ENCODE measurements at regions not wholly inside any gene's neighbourhood (a gene's known extent, or its start where the extent isn't known, plus 50 kb on each side); places are given as distances from the start of the nearest gene placed in this dataset.

DNA sequence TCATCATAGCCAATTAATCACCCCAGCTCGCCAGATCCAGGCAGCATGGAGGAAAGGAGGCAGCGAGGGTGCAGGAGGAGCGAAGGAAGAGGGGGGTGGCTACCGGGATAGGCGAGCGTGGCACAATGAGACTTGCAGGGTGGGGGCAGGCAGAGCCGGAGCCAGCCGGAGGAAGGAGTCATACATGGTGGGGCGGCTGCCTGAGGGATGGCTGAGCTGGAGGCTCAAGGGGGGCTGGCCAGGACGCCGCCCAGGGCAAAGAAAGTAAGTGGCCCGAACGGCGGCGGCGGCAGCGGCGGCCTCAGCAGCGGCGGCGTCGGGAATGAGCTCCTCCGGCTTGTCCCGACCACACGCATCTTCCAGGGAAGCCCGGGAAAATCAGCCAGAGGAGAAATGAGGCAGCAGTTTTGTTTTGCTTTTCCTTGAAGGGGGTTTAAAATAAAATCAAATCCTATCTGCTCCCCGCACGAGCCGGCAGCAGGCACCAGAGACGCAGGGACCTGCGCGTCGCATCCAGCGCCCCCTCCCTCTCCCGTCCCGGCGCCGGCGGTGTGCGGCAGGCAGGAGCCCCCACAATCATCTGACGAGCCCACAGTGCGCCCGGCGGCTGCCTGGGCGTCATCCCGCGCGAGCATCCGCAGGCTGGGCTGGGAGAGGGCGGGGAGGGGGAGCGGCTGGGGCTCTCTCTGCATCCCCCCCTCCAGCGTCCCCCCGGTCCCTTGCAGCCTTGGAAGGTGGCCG is 263.6 kb downstream of the CTTN start:
- DNase-seq = peak; percentile 77

DNA sequence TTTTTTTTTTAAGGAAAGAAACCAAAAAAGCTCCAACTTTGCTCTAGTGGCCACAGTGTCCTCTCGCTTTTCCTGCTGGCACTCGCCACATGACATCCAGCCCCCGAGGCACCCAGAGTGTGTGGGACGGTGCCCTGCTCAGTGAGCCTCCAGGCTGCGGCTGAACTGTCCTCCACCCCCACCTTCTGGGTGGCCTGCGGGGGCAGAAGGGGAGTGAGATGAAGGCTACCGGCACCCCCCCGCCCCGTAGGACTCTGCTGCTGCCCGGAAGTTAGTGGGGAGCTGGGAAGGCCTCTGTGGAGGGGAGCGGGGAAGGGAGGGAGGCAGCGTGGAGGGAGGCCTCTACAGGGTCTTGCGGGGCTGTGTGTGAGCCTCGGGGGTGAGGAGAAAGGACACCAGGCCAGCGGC is 264.4 kb downstream of the CTTN start:
- DNase-seq = no peak

DNA sequence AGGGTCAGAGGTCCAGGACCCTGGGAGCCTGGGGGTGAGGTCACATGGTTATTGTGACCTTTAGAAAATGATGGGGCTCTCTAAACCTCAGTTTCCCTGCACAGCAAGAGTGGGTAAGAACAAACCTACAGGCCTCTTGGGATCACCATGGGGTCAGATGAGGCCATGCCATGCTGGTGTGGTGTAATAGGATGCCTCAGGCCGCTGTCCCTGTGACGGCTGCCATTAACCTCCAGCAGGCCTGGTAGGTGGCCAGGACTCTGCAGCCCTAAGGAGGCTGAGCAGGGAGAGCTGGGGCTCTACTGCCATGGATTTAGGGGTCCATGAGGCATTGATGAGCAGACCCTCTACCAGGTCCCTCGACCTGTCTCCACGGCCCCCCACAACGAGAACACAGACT is 265.5 kb downstream of the CTTN start:
- no peak for DNase-seq

DNA sequence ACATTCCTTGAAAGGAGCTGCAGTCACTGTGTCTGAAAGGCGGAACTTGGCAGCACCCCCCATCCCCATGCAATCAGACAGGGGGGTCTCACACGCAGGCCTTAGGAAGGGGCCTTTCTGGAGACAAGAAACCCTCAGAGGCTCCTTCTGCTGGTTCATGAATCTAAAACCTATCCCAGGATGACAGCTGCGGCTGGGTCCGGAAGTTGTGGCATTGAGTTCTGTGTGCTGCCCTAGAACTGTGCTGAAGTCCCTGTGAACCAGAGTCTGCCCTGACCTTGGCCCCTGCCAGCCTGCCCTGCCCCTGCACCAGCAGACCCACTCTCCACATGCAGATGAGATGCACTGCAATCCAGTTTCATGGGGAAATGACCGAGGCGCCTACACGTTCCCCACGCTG is 268.0 kb downstream of the CTTN start:
- DNase-seq = no peak

DNA sequence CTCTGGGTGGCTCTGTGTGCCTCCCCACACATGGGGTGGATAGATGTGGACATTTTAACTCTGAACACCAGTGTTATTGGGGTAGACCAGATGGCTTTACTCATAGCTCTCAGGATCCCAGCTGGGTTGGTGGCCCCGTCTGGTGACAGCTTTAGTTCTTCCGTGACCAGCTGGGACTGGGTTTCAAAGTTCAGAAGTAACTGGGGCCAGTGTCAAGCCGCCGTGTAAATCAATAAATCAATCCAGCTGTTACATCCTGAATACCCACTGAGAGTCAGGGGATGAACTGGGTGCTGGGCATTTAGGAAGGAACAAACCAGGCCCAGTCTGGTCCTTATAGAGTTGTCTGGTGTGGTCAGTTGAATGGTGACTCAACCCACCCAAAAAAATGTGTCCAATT is 269.4 kb downstream of the CTTN start:
- DNase-seq = no peak

DNA sequence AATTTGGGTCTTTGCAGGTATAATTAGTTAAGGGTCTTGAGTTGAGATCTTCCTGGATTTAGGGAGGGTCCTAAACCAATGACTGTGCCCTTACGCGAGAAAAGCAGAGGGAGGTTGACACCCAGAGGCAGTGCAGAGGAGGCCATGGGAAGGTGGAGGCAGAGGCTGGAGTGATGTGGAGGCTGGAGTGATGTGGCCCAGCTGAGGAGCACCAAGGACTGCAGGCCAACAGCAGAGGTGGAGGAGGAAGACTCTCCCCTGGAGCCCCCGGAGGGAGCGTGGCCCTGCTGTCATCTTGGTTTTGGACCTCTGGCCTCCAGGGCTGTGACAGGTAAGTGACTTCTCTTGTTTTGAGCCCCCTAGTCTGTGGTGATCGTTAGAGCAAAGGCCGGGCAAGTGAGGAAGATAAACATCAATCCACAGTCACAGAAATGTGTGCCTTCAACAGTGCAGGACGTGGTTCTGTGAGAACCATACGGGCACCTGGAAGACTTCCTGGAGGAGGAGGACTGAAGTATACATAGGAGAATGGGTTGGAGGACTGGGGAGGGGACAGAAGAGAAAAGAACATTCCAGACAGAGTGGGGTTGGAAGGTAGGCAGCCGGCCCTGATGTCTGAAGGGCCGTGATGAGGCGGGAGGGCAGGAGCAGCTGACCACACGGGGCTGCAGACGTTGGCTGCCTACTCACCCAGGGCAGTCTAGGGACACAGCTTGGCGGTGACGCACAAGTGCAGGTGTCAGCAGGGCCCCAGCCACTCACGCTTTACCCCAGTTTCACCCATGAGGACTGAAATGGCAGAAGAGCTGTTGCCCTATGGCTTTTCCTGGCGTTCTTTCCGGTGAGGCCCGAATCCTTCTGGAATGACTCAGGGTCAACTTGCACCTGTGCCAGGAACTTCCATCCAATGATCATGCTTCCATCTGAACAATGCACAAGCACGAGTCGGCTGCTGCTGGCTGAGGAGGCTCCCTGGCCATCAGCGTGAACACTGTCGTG is 270.2 kb downstream of the CTTN start:
- no peak for DNase-seq

DNA sequence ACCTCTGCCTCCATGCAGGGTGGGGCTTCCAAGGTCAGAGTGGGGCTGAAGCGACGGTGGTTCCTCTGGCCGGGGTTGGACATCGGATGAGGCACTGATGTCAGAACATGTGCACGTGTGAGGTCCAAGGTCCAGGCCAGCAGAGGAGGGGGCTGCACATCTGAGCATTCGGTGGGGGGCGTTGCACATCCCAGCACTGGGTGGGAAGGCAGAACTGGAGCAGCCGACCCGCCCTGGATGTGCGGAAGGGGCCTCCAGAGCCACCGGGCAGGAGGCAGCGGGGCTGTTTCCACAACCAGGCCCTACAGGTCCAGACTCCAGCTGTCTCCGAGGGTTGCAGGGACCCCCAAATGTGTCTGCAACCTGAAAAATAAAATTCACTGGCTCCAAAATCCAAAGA is 271.0 kb downstream of the CTTN start:
- no peak for DNase-seq

DNA sequence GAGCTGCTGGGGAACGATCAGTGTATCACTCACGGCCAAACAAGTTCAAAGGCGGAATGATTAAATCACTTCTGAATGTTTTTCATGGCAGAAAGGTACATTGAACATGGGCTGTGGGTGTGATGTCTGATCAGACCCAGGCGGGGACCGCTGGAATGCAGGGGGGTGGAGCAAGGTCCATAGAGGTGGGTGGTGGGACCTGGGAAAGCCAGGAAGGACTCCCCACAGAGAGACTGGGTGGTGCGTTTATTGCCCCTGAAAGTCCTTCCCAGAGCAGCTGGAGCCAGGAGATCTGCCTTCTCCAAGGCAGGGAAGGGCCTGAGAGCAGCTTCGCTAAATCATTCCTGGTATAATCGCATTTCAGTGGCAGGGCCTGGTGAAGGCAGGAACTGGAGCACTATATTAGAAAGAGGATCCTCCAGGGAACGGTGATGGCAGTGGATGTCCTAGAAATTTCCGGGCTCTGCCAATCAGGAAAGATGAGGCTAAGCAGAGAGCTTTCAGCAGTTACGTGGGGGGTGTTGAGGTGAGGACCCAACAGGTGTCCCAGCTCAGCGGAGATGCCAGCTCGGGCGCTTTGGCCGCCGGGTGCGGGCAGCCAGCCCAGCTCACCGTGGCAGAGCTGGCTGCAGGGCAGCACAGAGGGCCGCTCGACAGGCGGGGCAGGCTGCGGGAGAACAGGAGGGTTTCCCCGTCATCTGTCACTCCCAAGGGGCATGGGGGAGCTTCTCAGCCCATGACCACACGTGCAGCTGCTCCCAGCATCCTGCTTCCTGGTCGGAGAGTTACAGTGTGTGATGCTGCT is 271.7 kb downstream of the CTTN start:
- no peak for DNase-seq

DNA sequence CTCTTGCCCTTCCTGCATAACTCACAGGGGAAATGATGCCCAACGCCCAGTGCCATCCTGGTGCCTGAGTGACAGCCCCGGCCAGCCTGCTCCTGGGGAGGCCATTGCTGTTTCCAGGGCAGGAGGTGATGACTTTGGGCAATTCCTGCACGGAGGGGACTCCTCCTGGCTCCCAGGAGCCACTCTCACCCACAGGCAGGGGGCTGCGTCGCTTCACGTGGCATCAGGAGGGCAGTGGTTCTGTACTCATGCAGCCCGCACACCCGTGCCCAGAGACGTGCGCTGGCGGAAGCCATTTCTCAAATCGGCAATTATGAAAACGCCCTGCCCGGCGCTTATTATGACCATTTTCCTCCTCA is 272.3 kb downstream of the CTTN start:
- no peak for DNase-seq

DNA sequence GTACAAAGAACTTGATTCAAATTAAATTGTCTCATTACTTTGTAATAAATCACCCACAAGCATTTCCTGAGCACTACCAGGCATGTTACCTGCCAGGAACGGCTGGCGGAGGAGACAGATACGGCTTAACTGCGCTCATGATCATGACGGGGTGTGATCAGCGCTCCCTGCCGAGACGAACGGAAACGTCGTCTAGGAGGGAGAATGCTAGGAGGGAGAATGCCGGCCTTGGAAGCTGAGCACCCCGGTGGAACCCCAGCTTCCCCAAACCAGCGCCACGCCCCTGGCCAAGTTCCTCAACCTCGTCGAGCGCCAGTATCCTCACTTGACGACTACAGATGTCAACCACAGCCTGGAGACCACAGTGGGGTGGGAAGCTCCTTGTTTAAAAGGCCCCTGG is 272.8 kb downstream of the CTTN start:
- no peak for DNase-seq

DNA sequence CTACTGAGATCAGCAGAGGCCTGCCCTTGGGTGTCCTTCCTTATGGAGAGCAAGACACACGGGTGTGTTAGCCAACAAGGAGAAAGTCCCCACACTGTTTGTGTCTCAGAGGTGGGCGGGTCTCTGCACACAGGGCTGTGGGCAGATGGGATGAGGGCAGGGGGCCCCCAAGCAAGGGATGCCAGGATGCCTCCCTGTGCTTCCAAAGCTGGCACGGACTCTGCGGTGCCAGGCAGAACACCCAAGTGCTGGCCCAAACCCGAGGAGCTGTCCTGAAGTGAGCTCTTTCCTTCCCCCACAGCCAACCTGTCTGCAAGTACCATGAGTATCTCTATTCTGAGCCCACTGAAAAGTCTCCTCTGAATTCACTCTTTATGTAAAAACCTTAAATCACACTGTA is 273.3 kb downstream of the CTTN start:
- no peak for DNase-seq

DNA sequence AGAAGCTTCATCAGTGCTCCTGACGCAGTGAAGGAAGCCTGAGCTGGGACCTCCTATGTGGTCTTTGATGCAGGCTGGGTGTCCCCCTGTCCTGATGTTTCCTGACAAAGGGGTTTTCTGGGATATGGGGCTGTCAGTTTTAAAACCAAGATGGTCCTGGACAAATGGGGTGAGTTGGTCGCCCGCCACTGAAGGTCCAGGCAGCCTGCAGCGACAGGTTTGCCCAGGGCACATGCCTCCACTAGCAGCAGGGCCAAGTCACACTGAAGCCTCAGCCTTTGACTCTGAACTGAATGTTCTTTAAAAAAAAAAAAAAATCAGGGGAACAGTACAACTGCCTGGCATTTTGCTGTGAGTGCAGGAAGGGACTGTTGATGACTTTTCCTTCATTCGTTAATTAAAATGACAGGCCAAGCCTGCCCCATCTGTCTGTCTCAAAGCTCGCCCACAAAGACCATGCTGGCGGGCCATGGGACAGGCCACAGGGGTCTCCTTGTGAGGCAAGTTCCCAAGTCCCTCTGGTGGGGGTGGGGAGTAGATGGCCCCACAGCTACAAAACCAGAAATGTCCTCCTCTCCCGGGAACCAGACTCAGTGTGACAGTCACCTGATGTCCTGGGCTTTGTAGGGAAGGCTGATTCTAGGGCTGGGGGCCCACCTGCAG is 274.8 kb downstream of the CTTN start:
- DNase-seq = no peak

DNA sequence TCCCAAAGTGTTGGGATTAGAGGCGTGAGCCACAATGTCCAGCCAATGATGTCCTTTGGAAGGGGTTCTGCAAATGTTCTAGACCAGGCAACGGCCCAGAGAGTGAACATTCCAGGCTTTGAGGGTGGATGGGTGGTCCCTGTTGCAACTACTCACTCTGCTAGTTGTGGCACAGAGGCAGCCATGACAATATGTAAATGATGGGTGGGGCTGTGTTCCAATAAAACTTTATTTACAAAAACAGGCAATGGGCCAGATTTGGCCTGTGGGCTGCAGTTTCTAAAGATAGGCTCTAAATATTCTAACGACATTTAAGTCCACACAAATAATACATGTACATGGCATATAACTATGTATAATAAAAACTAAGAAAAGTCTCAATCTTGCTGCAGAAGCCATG is 276.3 kb downstream of the CTTN start:
- DNase-seq = no peak

DNA sequence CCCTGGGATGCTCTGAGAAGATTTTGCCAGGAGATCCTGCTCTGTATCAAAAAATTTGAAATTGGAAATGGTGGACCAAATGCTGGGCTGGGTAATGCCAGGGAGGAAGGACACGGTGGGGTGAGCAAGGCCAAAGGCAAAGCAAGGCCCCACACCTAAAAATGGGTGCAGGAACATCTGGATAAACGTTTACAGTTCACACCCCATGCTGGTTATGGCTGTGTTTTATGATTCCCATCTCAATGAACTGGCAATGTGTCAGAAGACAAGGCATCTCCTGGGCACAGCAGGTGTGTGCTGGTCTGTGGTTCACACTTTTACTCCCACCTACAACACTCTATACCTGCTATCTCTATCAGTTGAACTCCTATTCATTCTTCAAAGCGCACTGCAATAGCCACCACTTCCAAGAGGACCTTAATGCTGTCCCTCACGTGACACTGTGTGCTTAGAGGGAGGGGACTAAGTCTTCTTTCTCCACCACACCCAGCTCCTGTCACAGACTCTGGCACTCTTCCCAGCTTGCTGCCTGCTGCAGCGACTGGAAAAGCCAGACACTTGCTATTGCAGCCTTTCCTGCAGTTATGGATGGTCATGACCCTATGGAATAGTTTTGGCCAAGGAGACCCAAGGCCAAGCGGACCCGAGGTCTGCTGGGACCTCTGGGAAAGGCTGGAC is 277.5 kb downstream of the CTTN start:
- no peak for DNase-seq

DNA sequence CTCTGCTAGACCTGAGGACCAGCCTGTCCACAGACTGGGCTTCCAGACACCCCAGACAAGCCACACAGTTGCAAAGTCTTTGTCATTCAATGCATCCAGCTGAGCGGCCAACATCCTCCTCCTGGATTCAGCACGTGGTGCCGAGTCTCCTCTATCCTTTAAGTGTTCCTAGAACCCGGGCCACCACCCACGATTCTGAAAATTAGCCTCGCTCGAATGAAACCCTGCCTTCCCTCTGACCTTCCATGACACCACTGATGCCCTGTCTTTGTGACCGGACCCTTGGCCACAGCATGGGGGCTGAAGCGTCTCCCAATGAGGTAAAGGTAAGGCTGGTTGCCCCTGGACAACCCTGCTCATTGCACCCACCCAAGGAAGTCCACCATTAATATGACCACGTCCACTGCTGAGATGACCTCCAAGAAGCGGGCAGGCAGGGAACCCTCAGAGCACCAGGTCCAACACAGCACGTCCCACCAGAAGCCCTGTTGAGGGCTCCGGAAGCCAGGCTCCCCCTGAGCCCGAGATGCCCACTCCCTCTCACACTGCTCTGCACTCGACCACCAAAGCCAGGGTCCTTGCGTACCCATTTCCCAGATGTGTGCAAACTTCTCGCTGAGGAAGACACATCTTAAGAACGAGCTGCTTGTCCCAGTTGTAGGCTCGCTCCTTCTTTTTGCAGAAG is 279.0 kb downstream of the CTTN start:
- no peak for DNase-seq

DNA sequence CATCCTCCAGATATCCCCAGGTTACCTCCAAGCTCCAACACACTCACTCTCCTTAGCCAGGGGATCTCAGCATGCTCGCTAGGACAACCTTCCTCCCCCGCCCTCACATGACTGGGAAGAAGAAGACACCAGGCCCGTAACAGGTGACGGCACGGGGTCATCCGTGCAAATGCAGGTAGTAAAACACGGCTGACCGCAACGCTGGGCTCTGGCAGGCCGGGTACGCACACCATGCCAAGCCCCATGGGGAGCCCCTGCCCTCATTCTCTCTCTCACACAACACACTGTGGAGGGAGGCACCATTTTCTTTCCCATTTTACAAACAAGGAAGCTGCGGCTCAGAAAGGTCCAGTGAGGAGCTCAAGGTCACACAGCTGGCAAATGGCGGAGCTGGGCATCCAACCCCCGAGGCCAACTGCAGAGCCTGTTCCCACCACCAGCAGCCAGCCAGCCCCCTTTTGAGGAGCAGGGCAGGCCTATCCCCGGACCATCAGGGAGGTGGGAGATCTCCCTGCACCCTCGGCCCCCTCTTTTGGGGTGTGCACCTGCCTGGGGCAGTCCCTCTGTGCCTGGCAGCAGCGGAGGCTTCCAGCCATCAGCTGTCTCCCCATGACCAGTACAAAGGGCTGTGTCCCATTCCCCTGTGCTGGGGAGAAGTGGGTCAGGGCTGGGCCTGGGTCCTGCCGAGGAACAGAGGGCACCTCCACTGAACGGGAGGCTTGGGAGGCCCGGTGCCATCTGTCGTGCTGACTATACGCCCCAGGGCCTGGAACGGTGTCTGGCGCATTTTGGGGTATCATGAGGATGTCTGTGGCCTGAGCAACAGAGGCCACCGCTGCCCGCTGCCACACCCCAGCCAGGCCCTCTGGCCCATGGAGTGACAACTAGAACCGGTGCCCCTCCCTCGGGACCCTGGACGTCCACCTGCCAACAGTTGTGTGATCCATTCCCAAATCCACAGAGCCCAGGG is 280.9 kb downstream of the CTTN start:
- no peak for DNase-seq

DNA sequence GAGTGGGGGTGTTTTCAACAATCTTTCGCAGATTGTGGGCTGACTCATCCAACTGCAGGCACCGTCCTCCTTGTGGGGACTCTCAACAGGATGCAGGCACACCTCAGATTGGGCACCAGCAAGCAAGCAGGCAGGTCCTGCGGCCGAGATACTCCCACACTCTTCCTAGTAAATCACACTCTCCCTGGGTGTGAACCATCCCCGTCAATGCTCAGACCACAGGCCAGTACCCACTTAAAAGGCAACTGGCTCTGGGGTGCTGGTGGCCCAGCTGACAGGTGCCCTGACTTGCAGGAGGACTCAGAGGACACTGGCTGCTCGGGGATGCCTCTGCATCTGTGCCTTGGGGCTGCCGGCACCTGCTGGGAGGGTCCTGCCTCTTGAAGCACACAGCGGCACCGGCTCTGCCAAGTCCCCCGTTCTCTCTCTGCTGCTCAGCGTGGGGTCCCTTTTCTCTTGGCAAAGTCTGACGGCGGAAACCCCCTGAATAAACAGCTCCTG is 282.5 kb downstream of the CTTN start:
- no peak for DNase-seq

DNA sequence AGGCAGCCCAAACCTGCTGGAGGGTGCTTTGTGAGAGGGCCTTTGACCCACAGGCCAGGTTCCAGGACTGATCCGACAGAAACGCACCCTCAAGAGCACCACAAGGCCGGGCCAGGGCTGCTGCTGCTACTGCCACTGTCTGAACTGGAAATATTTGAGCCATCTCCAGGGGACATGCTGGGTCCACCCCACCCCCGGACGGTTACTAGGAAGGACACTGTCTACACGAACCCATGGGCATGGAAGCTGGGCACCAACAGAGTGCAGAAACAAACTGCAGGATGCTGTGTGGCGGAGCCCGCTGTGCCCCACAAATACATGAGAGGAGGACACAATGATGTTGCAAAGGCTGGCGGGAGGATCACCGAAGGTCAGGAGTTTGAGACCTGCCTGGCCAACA is 283.7 kb downstream of the CTTN start:
- DNase-seq = no peak

DNA sequence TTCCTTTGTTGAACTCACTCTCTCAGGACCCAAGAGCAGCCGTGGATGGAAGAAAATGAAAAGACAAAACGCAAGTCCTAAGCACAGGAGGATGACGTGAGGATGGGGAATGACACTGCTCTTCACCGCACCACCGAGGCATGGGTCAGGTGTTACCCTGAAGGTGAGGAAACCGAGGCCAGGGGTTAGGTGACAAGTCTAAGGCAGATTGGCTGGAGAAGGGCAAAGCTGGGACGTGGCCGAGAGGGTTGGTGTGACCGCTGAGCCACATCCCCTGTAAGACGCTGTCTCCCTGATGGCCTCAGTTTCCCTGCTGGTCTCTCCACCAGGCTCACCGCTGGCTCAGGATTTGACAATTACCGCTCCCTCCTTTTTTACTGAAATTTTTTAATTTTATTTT is 284.4 kb downstream of the CTTN start:
- DNase-seq = no peak

DNA sequence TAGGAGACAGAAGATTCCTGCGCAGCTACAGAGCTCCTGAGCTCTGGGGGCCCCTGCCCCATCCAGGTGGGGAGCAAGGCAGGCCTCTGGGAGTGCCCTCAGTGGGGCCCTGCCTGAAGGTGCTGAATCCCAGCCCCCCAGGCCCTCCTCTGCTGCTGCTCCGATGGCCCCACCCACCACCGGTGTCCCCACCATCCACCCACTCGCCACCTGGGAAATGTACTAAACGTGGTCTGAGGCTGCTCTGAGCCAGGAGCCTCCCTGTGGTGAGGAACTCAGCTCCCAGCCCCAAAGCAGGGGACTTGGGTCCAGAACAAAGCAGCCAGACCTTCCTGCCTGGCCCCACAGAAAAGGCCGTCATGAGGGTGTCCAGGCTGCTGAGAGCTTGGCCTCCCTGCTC is 289.4 kb downstream of the CTTN start:
- DNase-seq = no peak

Data from T1000 (cell line).